SK-N-SH treated with all-trans-retinoic acid at 6 μM for 48 hours (cell line): ENCODE measurements at regions not wholly inside any gene's neighbourhood (a gene's known extent, or its start where the extent isn't known, plus 50 kb on each side); places are given as distances from the start of the nearest gene placed in this dataset.

Experiments
- ATAC-seq: fragments of 200-7000 bp; cut with Tn5 transposase; 3 replicates; pipeline ENCODE4 v1.9.1; 2020; ENCODE audit warnings: mild to moderate bottlenecking, moderate library complexity
- ARNTL ChIP-seq: fragments of 450-650 bp; formaldehyde crosslinking; IDR thresholded peaks from 2 replicates; pipeline ENCODE4 v1.5.0; 2020; ENCODE audit warnings: low read depth, mild to moderate bottlenecking, moderate library complexity, borderline replicate concordance
- CSDC2 ChIP-seq: fragments of 250-450 bp; sonication (Bioruptor Pico); IDR thresholded peaks from 2 replicates; pipeline ENCODE4 v1.5.0; 2020; ENCODE audit warnings: mild to moderate bottlenecking, moderate library complexity
- ESRRG ChIP-seq: fragments of 250-450 bp; sonication (Bioruptor Pico); IDR thresholded peaks from 2 replicates; pipeline ENCODE4 v1.6.1; 2021; ENCODE audit warnings: mild to moderate bottlenecking
- GLIS3 ChIP-seq: fragments of 250-450 bp; sonication (Bioruptor Pico); IDR thresholded peaks from 2 replicates; pipeline ENCODE4 v1.5.0; 2020; ENCODE audit warnings: mild to moderate bottlenecking, moderate library complexity
- PPARA ChIP-seq: fragments of 250-450 bp; sonication (Bioruptor Pico); IDR thresholded peaks from 2 replicates; pipeline ENCODE4 v1.5.0; 2020; ENCODE audit warnings: mild to moderate bottlenecking, borderline replicate concordance
- RARB ChIP-seq: fragments of 250-450 bp; sonication (Bioruptor Pico); IDR thresholded peaks from 2 replicates; pipeline ENCODE4 v1.8.0; 2021; ENCODE audit warnings: mild to moderate bottlenecking, moderate library complexity
- TOX ChIP-seq: fragments of 250-450 bp; sonication (Bioruptor Pico); IDR thresholded peaks from 2 replicates; pipeline ENCODE4 v1.8.0; 2021; ENCODE audit warnings: mild to moderate bottlenecking, moderate library complexity, borderline replicate concordance
- ZC3H10 ChIP-seq: fragments of 250-450 bp; sonication (Bioruptor Pico); IDR thresholded peaks from 2 replicates; pipeline ENCODE4 v1.5.1; 2021; ENCODE audit warnings: mild to moderate bottlenecking, moderate library complexity
- ZFP3 ChIP-seq: fragments of 250-450 bp; sonication (Bioruptor Pico); IDR thresholded peaks from 2 replicates; pipeline ENCODE4 v1.5.0; 2020; ENCODE audit warnings: mild to moderate bottlenecking, moderate library complexity
- ZFP30 ChIP-seq: fragments of 450-650 bp; formaldehyde crosslinking; IDR thresholded peaks from 2 replicates; pipeline ENCODE4 v1.5.0; 2022; ENCODE audit warnings: mild to moderate bottlenecking, moderate library complexity
- ZNF70 ChIP-seq: fragments of 450-650 bp; formaldehyde crosslinking; IDR thresholded peaks from 2 replicates; pipeline ENCODE4 v1.5.0; 2020; ENCODE audit warnings: mild to moderate bottlenecking, moderate library complexity
- TF ChIP-seq, protein P1 (sequence below): fragments of 250-450 bp; sonication (Bioruptor Pico); IDR thresholded peaks from 2 replicates; pipeline ENCODE4 v1.8.0; 2020; ENCODE audit warnings: mild to moderate bottlenecking, moderate library complexity, borderline replicate concordance
- TF ChIP-seq, protein P2 (sequence below): fragments of 250-450 bp; sonication (Bioruptor Pico); IDR thresholded peaks from 2 replicates; pipeline ENCODE4 v1.5.0; 2020; ENCODE audit warnings: mild to moderate bottlenecking, moderate library complexity
- TF ChIP-seq, protein P3 (sequence below): fragments of 250-450 bp; sonication (Bioruptor Pico); IDR thresholded peaks from 2 replicates; pipeline ENCODE4 v1.5.1; 2020; ENCODE audit warnings: low read depth, mild to moderate bottlenecking, moderate library complexity
- TF ChIP-seq, protein P4 (sequence below): fragments of 250-450 bp; sonication (Bioruptor Pico); IDR thresholded peaks from 2 replicates; pipeline ENCODE4 v1.5.1; 2021; ENCODE audit warnings: mild to moderate bottlenecking, moderate library complexity
- TF ChIP-seq, protein P5 (sequence below): fragments of 250-450 bp; sonication (Bioruptor Pico); IDR thresholded peaks from 2 replicates; pipeline ENCODE4 v1.8.0; 2021; ENCODE audit warnings: low read depth, mild to moderate bottlenecking, moderate library complexity, borderline replicate concordance

DNA sequence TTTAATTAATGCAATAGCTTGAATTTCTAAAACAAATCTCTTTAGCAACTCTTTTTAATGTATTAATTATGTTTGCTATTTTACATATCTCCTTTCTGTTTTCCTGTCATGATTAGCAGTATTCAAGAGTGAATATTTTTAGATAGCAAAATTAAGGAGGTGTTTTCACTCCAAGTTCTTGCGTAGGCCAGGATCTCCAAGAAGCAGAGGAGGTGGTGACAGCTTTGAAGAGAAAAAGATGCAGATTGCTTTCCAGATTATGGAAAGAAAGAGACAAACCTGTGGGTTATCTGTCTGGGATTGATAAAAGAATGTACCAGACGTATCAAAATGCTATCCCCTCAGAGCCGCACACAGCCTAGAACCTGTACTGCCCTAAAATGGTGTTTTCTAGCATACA is 163.5 kb upstream of the FAM98A start:
- TF ChIP-seq RARB (CRISPR knock-in tag) (no peak), ZFP30 (CRISPR knock-in tag) (no peak), ZFP3 (CRISPR knock-in tag) (no peak), TOX (CRISPR knock-in tag) (no peak)
- TF ChIP-seq, protein P1, sequence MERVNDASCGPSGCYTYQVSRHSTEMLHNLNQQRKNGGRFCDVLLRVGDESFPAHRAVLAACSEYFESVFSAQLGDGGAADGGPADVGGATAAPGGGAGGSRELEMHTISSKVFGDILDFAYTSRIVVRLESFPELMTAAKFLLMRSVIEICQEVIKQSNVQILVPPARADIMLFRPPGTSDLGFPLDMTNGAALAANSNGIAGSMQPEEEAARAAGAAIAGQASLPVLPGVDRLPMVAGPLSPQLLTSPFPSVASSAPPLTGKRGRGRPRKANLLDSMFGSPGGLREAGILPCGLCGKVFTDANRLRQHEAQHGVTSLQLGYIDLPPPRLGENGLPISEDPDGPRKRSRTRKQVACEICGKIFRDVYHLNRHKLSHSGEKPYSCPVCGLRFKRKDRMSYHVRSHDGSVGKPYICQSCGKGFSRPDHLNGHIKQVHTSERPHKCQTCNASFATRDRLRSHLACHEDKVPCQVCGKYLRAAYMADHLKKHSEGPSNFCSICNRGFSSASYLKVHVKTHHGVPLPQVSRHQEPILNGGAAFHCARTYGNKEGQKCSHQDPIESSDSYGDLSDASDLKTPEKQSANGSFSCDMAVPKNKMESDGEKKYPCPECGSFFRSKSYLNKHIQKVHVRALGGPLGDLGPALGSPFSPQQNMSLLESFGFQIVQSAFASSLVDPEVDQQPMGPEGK (CRISPR knock-in tag), result no peak
- ATAC-seq, result no peak

DNA sequence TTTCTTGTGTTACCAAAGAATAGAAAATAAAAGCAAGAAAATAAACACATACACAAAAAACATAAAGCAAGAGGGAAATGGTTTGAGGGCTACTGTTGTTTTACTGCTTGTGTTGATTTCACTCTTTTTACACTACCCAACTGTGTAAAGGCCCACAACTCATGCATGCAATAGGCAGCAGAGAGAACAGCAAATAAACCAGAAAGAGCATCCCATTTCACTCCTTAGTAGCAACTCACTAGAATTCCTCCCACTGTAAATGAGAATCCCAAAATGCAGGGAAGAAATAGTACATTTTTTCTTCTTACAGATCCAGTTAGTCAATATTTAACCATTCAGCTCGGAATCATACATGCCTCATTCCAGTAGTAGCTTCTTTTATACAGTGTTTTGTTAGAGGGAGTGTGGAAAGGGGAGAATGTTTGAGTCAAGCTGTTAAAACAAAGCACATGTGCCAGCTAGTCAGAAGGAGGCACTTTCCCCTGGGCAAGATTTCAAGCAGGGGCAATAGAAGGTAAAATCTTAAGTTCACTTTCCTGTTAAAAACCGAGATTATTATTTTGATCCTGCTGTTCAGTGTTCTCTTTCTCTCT is 147.2 kb upstream of the FAM98A start:
- TF ChIP-seq CSDC2 (no peak), ZC3H10 (CRISPR knock-in tag) (no peak), ZFP30 (CRISPR knock-in tag) (no peak)
- TF ChIP-seq, protein P1 (CRISPR knock-in tag), result no peak
- TF ChIP-seq, protein P2, sequence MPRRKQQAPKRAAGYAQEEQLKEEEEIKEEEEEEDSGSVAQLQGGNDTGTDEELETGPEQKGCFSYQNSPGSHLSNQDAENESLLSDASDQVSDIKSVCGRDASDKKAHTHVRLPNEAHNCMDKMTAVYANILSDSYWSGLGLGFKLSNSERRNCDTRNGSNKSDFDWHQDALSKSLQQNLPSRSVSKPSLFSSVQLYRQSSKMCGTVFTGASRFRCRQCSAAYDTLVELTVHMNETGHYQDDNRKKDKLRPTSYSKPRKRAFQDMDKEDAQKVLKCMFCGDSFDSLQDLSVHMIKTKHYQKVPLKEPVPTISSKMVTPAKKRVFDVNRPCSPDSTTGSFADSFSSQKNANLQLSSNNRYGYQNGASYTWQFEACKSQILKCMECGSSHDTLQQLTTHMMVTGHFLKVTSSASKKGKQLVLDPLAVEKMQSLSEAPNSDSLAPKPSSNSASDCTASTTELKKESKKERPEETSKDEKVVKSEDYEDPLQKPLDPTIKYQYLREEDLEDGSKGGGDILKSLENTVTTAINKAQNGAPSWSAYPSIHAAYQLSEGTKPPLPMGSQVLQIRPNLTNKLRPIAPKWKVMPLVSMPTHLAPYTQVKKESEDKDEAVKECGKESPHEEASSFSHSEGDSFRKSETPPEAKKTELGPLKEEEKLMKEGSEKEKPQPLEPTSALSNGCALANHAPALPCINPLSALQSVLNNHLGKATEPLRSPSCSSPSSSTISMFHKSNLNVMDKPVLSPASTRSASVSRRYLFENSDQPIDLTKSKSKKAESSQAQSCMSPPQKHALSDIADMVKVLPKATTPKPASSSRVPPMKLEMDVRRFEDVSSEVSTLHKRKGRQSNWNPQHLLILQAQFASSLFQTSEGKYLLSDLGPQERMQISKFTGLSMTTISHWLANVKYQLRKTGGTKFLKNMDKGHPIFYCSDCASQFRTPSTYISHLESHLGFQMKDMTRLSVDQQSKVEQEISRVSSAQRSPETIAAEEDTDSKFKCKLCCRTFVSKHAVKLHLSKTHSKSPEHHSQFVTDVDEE (CRISPR knock-in tag), result no peak
- ATAC-seq, result no peak

DNA sequence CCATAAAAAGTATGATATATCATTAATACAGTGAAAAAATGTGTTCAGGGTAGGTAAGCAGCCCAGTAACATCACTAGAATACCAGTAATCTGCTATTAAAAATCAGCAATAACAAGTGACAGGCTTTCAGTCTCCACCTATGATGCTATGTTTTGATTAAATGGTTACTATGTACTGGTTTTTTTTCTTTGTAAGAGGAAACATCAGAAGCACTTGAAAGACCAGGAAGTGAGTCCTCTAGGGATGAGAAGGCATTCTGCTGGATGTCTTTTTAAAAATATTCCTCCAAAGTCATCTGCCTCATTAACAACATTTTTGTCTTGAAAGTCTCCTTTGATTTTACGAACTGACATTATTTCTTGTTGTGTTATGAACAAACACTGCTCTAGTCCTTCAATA is 136.0 kb upstream of the FAM98A start:
- no peak for ATAC-seq
- TF ChIP-seq ZNF70 (CRISPR knock-in tag) (no peak), CSDC2 (no peak), PPARA (CRISPR knock-in tag) (no peak), ZC3H10 (CRISPR knock-in tag) (no peak), GLIS3 (CRISPR knock-in tag) (no peak), ESRRG (CRISPR knock-in tag) (no peak), RARB (CRISPR knock-in tag) (no peak), ARNTL (no peak)
- TF ChIP-seq, protein P3, sequence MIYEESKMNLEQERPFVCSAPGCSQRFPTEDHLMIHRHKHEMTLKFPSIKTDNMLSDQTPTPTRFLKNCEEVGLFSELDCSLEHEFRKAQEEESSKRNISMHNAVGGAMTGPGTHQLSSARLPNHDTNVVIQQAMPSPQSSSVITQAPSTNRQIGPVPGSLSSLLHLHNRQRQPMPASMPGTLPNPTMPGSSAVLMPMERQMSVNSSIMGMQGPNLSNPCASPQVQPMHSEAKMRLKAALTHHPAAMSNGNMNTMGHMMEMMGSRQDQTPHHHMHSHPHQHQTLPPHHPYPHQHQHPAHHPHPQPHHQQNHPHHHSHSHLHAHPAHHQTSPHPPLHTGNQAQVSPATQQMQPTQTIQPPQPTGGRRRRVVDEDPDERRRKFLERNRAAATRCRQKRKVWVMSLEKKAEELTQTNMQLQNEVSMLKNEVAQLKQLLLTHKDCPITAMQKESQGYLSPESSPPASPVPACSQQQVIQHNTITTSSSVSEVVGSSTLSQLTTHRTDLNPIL, result no peak
- TF ChIP-seq, protein P4, sequence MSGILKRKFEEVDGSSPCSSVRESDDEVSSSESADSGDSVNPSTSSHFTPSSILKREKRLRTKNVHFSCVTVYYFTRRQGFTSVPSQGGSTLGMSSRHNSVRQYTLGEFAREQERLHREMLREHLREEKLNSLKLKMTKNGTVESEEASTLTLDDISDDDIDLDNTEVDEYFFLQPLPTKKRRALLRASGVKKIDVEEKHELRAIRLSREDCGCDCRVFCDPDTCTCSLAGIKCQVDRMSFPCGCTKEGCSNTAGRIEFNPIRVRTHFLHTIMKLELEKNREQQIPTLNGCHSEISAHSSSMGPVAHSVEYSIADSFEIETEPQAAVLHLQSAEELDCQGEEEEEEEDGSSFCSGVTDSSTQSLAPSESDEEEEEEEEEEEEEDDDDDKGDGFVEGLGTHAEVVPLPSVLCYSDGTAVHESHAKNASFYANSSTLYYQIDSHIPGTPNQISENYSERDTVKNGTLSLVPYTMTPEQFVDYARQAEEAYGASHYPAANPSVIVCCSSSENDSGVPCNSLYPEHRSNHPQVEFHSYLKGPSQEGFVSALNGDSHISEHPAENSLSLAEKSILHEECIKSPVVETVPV (CRISPR knock-in tag), result no peak
- TF ChIP-seq, protein P5, sequence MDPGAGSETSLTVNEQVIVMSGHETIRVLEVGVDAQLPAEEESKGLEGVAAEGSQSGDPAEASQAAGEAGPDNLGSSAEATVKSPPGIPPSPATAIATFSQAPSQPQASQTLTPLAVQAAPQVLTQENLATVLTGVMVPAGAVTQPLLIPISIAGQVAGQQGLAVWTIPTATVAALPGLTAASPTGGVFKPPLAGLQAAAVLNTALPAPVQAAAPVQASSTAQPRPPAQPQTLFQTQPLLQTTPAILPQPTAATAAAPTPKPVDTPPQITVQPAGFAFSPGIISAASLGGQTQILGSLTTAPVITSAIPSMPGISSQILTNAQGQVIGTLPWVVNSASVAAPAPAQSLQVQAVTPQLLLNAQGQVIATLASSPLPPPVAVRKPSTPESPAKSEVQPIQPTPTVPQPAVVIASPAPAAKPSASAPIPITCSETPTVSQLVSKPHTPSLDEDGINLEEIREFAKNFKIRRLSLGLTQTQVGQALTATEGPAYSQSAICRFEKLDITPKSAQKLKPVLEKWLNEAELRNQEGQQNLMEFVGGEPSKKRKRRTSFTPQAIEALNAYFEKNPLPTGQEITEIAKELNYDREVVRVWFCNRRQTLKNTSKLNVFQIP, result no peak
- TF ChIP-seq, protein P1 (CRISPR knock-in tag), result no peak
- TF ChIP-seq, all 23 proteins: peak for 0
